ENCODE measurements at regions not wholly inside any gene's neighbourhood (a gene's known extent, or its start where the extent isn't known, plus 50 kb on each side); places are given as distances from the start of the nearest gene placed in this dataset.

DNA sequence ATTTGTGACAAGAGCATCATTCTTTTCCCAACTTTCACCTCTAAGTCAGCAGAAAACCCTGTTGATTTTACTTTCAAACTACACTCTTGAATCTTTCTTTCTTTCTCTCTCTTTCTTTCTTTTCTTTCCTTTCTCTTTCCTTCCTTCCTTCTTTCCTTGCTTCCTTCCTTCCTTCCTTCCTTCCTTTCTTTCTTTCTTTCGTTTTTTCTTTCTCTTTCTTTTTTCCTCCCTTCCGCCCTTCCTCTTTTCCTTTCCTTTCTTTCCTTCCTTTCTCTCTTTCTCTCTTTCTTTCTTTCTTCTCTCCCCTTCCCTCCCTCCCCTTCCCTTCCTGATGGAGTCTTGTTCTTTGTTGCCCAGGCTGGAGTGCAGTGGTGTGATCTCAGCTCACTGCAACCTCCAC, 649.5 kb downstream of the PLCL1 start:
- TF ChIP-seq CTCF (IDR thresholded peaks at IDR 0.05), result no peak
- no peak for DNase-seq (ENCODE audit: low spot score)
- no peak overlapping the region for H3K4me3 ChIP-seq
- no peak overlapping the region for H3K27ac ChIP-seq

GRCh38 chr2:198452327-198452726, 647.9 kb downstream of the PLCL1 start:
- no peak overlapping the region for H3K4me3 ChIP-seq
- no peak for TF ChIP-seq CTCF (IDR thresholded peaks at IDR 0.05)
- DNase-seq (ENCODE audit: low spot score), result no peak
- H3K27ac ChIP-seq, result no peak overlapping the region

- no peak for DNase-seq (ENCODE audit: low spot score)
- Histone ChIP-seq H3K27ac (no peak overlapping the region), H3K4me3 (no peak overlapping the region)
- no peak for TF ChIP-seq CTCF (IDR thresholded peaks at IDR 0.05)
Measured at GRCh38 chr2:198448789-198449188, 644.4 kb downstream of the PLCL1 start.

DNA sequence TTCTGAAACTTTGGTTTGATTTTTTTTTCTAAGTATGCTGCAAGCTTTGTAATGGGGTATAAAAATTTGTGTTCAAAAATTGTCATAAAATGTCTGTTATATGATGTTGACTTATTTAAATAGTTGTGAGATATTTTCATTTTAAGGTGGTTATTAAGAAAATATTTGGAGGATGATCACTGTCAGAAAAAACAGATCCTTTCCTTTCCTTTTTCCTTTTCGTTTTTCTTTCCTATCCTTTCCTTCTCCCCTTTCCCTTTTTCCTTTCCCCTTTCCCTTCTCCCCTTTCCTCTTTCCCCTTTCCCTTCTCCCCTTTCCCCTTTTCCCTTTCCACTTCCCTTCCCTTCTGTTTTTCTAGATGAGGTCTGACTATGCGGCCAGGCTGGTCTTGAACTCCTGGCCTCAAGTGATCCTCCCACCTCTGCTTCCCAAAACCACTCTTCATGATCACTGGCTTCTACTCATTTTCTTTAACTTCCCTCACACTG, 640.5 kb downstream of the PLCL1 start:
- H3K27ac ChIP-seq, result no peak overlapping the region
- no peak for DNase-seq (ENCODE audit: low spot score)
- H3K4me3 ChIP-seq, result no peak overlapping the region
- no peak for TF ChIP-seq CTCF (IDR thresholded peaks at IDR 0.05)

DNA sequence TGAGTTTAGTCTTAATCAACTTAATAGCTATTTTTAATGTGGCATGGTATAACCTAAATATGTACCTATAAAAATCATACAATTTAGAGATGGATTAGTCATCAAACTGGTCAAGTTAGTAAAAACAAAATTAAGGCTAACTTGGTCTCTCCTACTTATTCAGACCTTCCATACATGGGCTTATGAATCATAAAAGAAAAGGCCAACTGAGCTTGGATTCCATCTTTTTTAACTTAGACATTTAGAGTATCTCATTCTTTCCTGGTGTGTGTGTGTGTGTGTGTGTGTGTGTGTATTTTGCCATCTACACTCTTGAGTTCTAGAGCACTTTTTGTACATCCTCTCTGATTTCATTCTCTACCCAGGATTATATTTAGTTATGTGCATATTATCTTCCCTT, 637.5 kb downstream of the PLCL1 start:
- TF ChIP-seq CTCF (IDR thresholded peaks at IDR 0.05), result no peak
- Histone ChIP-seq H3K4me3 (no peak overlapping the region), H3K27ac (no peak overlapping the region)
- no peak for DNase-seq (ENCODE audit: low spot score)

- TF ChIP-seq CTCF (IDR thresholded peaks at IDR 0.05), result no peak
- H3K27ac ChIP-seq, result no peak overlapping the region
- H3K4me3 ChIP-seq, result no peak overlapping the region
- no peak for DNase-seq (ENCODE audit: low spot score)
Measured at GRCh38 chr2:198441246-198441645, 636.9 kb downstream of the PLCL1 start.

- Histone ChIP-seq H3K4me3 (no peak overlapping the region), H3K27ac (no peak overlapping the region)
- DNase-seq (ENCODE audit: low spot score), result no peak
- TF ChIP-seq CTCF (IDR thresholded peaks at IDR 0.05), result no peak
Measured at GRCh38 chr2:198440833-198441232, 636.4 kb downstream of the PLCL1 start.
